Ishikawa (cell line): ENCODE measurements at regions not wholly inside any gene's neighbourhood (a gene's known extent, or its start where the extent isn't known, plus 50 kb on each side); places are given as distances from the start of the nearest gene placed in this dataset.

Source experiments
- CEBPB ChIP-seq: IDR thresholded peaks from 2 replicates; pipeline ENCODE4 v1.6.1; 2012
- CREB1 ChIP-seq: IDR thresholded peaks from 2 replicates; pipeline ENCODE4 v1.6.1; 2012; ENCODE audit warnings: low read depth
- EGR1 ChIP-seq: IDR thresholded peaks from 2 replicates; pipeline ENCODE4 v1.6.1; 2012
- EP300 ChIP-seq: IDR thresholded peaks from 2 replicates; pipeline ENCODE4 v1.6.1; 2012; ENCODE audit warnings: borderline replicate concordance
- FOXM1 ChIP-seq: IDR thresholded peaks from 2 replicates; pipeline ENCODE4 v1.6.1; 2012; ENCODE audit warnings: low read depth, borderline replicate concordance
- MAX ChIP-seq: IDR thresholded peaks from 2 replicates; pipeline ENCODE4 v1.6.1; 2012
- NFIC ChIP-seq: IDR thresholded peaks from 2 replicates; pipeline ENCODE4 v1.6.1; 2012
- RAD21 ChIP-seq: IDR thresholded peaks from 2 replicates; pipeline ENCODE4 v1.6.1; 2012; ENCODE audit warnings: low read depth
- REST ChIP-seq: IDR thresholded peaks from 2 replicates; pipeline ENCODE4 v1.6.1; 2012; ENCODE audit warnings: low read depth, mild to moderate bottlenecking
- TAF1 ChIP-seq: IDR thresholded peaks from 2 replicates; pipeline ENCODE4 v1.6.1; 2012; ENCODE audit warnings: low read depth, mild to moderate bottlenecking
- TCF12 ChIP-seq: IDR thresholded peaks from 2 replicates; pipeline ENCODE4 v1.6.1; 2012; ENCODE audit warnings: low read depth
- TEAD4 ChIP-seq: IDR thresholded peaks from 2 replicates; pipeline ENCODE4 v1.6.1; 2012
- USF1 ChIP-seq: IDR thresholded peaks from 2 replicates; pipeline ENCODE4 v1.6.1; 2012
- YY1 ChIP-seq: IDR thresholded peaks from 2 replicates; pipeline ENCODE4 v1.6.1; 2012; ENCODE audit warnings: low read depth
- ZBTB7A ChIP-seq: IDR thresholded peaks from 2 replicates; pipeline ENCODE4 v1.6.1; 2012; ENCODE audit warnings: low read depth

- no peak for TF ChIP-seq FOXM1
- no peak for TF ChIP-seq RAD21
These were observed 429.0 kb upstream of the FBXO33 start for GRCh38 chr14:39861229-39861600.

- TF ChIP-seq CREB1 (no peak), TCF12 (no peak), ZBTB7A (no peak), EP300 (no peak), RAD21 (no peak), TAF1 (no peak), TEAD4 (no peak)
These were observed 428.5 kb upstream of the FBXO33 start for GRCh38 chr14:39860596-39861228.

GRCh38 chr14:39859314-39859713 is 427.1 kb upstream of the FBXO33 start:
- TF ChIP-seq TAF1 (no peak), REST (no peak), EP300 (no peak), CREB1 (no peak), YY1 (no peak), MAX (no peak), TCF12 (no peak), RAD21 (no peak), USF1 (no peak), CEBPB (no peak), TEAD4 (no peak), FOXM1 (no peak), ZBTB7A (no peak), NFIC (no peak), EGR1 (no peak)

- no peak for TF ChIP-seq NFIC
- TF ChIP-seq REST, result no peak
- no peak for TF ChIP-seq YY1
- TF ChIP-seq CEBPB, result no peak
- TF ChIP-seq TEAD4, result no peak
- no peak for TF ChIP-seq USF1
- TF ChIP-seq MAX, result no peak
- no peak for TF ChIP-seq EGR1
- no peak for TF ChIP-seq RAD21
- TF ChIP-seq FOXM1, result no peak
- no peak for TF ChIP-seq TAF1
- TF ChIP-seq EP300, result no peak
- TF ChIP-seq CREB1, result no peak
These were observed 425.3 kb upstream of the FBXO33 start for GRCh38 chr14:39857376-39858055.

- no peak for TF ChIP-seq REST
- TF ChIP-seq FOXM1, result no peak
- TF ChIP-seq TCF12, result no peak
- no peak for TF ChIP-seq RAD21
- TF ChIP-seq CEBPB, result no peak
- no peak for TF ChIP-seq YY1
- TF ChIP-seq ZBTB7A, result no peak
- no peak for TF ChIP-seq TAF1
- no peak for TF ChIP-seq TEAD4
- no peak for TF ChIP-seq USF1
- no peak for TF ChIP-seq MAX
- no peak for TF ChIP-seq CREB1
- no peak for TF ChIP-seq EP300
- no peak for TF ChIP-seq NFIC
- TF ChIP-seq EGR1, result no peak
These were observed 421.2 kb upstream of the FBXO33 start for GRCh38 chr14:39853441-39853840.
